Jurkat, Clone E6-1 (cell line): ENCODE measurements at regions not wholly inside any gene's neighbourhood (a gene's known extent, or its start where the extent isn't known, plus 50 kb on each side); places are given as distances from the start of the nearest gene placed in this dataset.
"Not testable (repeated sequence)": the region's sequence is repeated elsewhere in the genome, so short reads cannot be mapped to it uniquely, and the experiment has no call there.

Experiments
- DNase-seq: peaks from one replicate; pipeline ENCODE4 v3.0.0-alpha.2; 2011; ENCODE audit warnings: low read depth, low spot score
- H3K4me3 ChIP-seq: 2 replicates; pipeline ENCODE4 v1.5.1; 2011; ENCODE audit warnings: mild to moderate bottlenecking, low read length, control low read depth, moderate library complexity

DNA sequence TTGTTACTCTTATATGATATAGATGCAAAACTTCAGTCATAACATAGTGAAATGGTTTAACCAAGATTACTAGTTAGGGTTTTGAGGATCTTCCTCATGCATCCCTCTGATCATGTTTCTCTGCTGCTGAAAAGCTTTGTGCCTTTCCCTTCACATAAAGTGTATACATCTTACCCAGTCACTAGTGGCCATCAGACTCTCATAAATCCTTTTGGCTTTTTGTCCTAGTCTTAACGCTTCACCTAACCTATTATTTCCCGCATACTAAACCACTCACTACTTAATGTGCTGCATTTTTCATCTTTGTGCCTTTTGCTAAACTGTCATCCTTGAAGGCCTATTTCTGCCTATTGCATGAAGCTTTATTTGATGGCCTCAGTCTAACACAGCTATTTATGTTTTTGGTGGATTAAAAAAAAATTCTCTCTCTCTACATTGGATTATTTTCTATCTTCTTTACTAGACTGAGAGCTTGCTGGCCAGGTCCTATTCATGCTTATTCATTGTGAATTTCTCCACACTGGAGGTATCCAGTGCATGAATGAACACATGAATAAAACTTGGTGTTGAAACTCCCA is 717.6 kb upstream of the GOLIM4 start:
- no peak overlapping the region for H3K4me3 ChIP-seq
- no peak for DNase-seq

DNA sequence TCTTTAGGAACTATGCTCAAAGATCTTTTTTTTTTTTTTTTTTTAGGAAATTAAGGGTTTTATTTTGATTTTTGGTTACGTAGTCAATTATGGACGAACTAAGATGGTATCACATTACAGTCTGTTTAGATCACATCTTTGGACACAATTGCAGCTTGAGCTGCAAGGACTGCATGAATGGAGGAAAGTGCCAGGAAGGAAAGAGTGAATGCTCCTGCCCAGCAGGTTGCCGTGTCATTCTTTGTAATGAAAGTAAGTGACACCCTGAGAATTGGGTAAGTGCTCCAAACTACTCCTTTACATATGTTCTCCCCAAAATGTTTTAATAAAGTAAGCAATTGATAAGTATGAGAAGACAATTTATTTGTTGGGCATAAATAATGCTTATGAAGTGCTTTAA is 716.5 kb upstream of the GOLIM4 start:
- H3K4me3 ChIP-seq: no peak overlapping the region
- no peak for DNase-seq

GRCh38 chr3:168808596-168808995 is 712.9 kb upstream of the GOLIM4 start:
- H3K4me3 ChIP-seq: no peak overlapping the region
- no peak for DNase-seq

GRCh38 chr3:168807448-168807847 is 711.7 kb upstream of the GOLIM4 start:
- no peak for DNase-seq
- H3K4me3 ChIP-seq: no peak overlapping the region

- no peak for DNase-seq
- no peak overlapping the region for H3K4me3 ChIP-seq
Observed at GRCh38 chr3:168806871-168807270, 711.1 kb upstream of the GOLIM4 start.

GRCh38 chr3:168803536-168803935 is 707.8 kb upstream of the GOLIM4 start:
- no peak for DNase-seq
- H3K4me3 ChIP-seq: no peak overlapping the region

DNA sequence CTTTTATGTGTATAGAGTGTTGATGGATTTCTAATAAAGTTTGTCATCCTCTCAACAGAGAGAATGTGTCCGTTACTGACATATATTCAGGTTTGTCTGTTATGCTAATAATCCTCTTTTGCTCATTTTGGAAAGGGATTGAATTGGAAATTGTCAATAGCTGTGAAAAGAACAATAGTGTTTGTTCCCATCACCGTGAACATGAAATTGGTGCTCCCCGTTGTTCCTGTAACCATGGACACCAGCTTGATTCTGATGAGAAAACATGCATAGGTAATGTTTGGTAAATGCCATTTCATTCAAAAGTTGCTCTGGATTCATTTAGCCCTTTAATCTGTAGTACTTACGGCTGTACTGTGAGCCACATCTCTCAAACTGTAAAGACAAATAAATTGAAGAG is 707.0 kb upstream of the GOLIM4 start:
- no peak overlapping the region for H3K4me3 ChIP-seq
- no peak for DNase-seq

DNA sequence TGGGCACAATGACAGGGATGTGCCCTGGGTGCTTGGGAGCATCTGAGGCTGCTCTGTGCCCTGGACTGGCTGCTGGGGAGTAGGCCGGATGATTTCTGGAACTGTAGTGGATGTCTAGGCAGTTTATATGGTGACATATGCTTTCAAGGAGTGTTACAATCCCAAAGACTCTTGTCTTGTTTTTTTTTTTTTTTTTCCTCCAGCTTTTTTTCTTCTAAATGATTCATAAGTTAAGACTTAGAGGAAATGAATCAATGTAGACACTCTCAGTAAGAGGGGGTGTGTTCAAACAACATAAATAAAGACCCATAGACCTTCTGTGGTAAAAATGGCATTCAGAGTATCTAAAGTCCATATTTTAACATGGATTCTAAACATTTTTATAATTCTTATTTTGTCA is 706.1 kb upstream of the GOLIM4 start:
- no peak for DNase-seq
- H3K4me3 ChIP-seq: no peak overlapping the region

GRCh38 chr3:168796339-168796738 is 700.6 kb upstream of the GOLIM4 start:
- no peak overlapping the region for H3K4me3 ChIP-seq
- no peak for DNase-seq

GRCh38 chr3:168794427-168794826 is 698.7 kb upstream of the GOLIM4 start:
- no peak for DNase-seq
- H3K4me3 ChIP-seq: no peak overlapping the region

- no peak for DNase-seq
Observed at GRCh38 chr3:168782193-168782592, 686.5 kb upstream of the GOLIM4 start.

DNA sequence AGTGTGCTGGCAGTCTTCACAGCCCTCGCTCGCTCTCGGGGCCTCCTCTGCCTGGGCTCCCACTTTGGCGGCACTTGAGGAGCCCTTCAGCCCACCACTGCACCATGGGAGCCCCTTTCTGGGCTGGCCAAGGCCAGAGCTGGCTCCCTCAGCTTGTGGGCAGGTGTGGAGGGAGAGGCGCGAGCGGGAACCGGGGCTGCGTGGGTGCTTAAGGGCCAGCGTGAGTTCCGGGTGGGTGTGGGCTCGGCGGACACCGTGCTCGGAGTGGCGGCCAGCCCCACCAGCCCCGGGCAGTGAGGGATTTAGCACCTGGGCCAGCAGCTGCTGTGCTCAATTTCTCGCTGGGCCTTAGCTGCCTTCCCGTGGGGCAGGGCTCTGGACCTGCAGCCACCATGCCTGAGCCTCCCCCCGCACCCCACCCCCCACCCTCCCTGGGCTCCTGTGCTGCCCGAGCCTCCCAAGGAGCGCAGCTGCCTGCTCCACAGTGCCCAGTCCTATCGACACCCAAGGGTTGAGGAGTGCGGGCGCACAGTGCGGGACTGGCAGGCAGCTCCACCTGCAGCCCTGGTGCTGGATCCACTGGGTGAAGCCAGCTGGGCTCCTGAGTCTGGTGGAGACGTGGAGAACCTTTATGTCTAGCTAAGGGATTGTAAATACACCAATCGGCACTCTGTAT is 684.4 kb upstream of the GOLIM4 start:
- H3K4me3 ChIP-seq, DNase-seq: not testable (repeated sequence)

More at GRCh38 chr3:168782193-168782592, 686.5 kb upstream of the GOLIM4 start:
- no peak overlapping the region for H3K4me3 ChIP-seq

DNA sequence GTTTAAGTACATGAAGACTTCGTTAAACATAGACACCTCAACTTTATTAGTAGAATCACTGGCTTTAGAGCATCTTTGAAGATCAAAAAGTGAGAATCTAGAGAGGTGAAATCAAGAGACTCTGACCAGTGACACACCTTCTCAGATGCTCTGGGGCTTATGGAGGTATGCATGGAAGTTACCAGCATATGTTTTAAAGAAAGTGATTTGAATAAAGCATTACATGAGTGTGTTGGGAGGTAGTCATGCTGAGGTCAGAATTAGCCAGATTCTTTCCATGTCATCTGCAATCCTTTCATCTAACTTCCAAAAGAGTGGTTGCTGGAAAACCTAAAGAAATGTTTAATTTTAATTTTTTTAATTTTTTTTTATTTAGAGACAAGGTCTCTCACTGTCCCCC is 658.0 kb upstream of the GOLIM4 start:
- H3K4me3 ChIP-seq: no peak overlapping the region
- DNase-seq: no peak

- no peak overlapping the region for H3K4me3 ChIP-seq
- no peak for DNase-seq
Observed at GRCh38 chr3:168752339-168752738, 656.6 kb upstream of the GOLIM4 start.

- H3K4me3 ChIP-seq: no peak overlapping the region
- no peak for DNase-seq
Observed at GRCh38 chr3:168747697-168748096, 652.0 kb upstream of the GOLIM4 start.

DNA sequence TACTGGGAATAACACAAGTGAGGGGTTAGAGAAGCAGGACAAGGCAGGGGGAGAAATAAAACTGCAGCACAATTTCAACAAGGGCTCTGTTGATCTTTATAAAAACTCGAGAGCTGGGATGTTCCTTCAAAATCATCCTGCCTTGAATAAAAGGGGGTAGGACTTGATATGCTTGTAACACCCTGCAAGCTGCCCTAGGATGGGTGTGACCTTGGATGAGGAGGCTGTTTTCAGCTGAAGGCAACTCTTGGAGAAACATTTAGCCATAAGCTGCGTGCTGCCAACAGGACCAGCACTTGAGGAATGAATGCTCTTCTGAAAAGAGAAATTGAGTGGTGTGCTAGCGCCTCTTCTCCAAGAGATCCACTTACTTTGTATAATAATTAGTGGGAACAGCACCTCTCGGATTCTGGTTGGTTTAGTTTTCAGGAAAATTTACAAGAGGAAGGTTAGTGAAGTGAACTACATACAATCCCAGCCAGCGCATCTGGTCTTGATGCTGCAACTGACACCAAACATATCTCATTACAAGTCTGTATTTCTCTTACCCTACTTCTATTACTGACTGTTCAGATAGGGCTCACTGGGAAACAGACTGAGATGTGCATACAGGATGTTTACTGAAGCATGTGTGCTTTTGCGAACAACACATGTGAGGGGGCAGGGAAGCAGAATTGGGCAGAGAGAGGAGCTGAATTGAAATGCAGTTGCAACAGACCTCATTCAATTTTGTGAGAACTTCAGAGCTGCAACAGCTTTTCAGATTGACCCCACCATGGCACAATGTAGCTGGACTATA is 643.0 kb upstream of the GOLIM4 start:
- no peak overlapping the region for H3K4me3 ChIP-seq
- no peak for DNase-seq

GRCh38 chr3:168736202-168736601 is 640.5 kb upstream of the GOLIM4 start:
- no peak for DNase-seq
- no peak overlapping the region for H3K4me3 ChIP-seq

DNA sequence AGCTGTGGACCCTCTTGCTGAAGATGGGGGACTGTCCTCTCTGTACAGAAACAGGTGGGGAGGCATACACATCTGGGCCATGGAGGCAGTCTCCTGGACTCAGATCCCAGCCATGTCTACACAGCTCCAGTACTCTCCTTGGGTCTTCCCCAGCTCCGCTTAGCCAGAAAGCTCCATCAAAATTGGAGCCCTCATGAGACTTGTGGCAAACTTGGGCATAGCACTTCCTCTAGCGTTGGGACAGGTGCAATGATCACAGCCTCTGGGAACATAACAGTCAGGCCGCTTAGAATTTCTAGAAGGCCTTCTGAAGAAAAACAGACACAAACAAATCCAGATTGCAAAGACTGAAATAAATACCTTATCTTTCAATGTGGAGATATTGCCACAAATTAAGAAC is 634.3 kb upstream of the GOLIM4 start:
- no peak for DNase-seq
- no peak overlapping the region for H3K4me3 ChIP-seq

GRCh38 chr3:168722091-168722490 is 626.4 kb upstream of the GOLIM4 start:
- H3K4me3 ChIP-seq: no peak overlapping the region
- DNase-seq: no peak

DNA sequence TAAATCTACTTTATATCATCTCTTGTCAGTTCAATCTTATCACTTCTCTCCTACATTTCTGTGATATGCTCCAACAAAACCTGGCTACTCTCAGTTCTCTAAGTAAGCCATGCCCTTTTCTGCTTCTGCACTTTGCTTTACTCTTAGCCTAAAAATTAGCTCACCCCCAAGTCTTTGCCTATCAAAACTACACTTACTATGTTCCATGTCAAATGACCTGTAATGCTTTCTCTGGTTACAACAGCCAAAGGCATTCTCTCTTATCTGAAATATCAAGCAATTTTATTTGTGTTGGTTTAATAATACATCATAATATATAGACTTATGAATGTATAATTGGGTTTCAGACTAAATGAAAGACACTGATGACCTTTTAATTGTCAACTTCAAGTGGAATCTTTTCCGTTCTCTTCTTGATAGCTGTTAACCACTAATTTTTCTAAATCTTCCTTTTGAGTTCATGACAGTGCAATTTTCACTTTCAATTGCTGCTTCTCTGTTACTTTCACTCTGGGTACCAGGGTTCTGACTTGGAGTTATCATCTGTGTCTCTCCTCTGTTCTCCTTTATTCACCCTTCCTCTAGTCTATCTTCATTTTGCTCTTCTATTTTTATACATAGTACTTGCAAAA is 619.0 kb upstream of the GOLIM4 start:
- no peak for DNase-seq
- H3K4me3 ChIP-seq: no peak overlapping the region
